T-helper 17 cell (primary cell): ENCODE measurements at regions not wholly inside any gene's neighbourhood (a gene's known extent, or its start where the extent isn't known, plus 50 kb on each side); places are given as distances from the start of the nearest gene placed in this dataset.

Experiments
- ATAC-seq: fragments of 150-1000 bp; cut with Tn5 transposase; 2 replicates; pipeline ENCODE4 v1.10.0; 2021; ENCODE audit warnings: mild to moderate bottlenecking, moderate library complexity
- DNase-seq, 3 donors: peaks; one replicate each; pipeline versions ENCODE4 v3.0.0 to v3.0.0-alpha.2; 2020 to 2021
- H3K9me3 ChIP-seq: one replicate; pipeline ENCODE4 v1.7.0; 2013; ENCODE audit warnings: low read length, mild to moderate bottlenecking; ENCODE audit not compliant: control insufficient read depth, poor library complexity, severe bottlenecking
- H3K27ac Mint-ChIP-seq: one replicate; pipeline ENCODE4 v1.8.0; 2022; ENCODE audit warnings: mild to moderate bottlenecking, moderate library complexity, mixed read lengths
- H3K27me3 Mint-ChIP-seq: one replicate; pipeline ENCODE4 v1.8.0; 2022; ENCODE audit warnings: mixed read lengths
- H3K36me3 Mint-ChIP-seq: one replicate; pipeline ENCODE4 v1.8.0; 2022; ENCODE audit warnings: low read depth, mixed read lengths
- H3K4me1 Mint-ChIP-seq: one replicate; pipeline ENCODE4 v1.8.0; 2022; ENCODE audit warnings: mild to moderate bottlenecking, mixed read lengths
- H3K4me3 Mint-ChIP-seq: one replicate; pipeline ENCODE4 v1.8.0; 2022; ENCODE audit warnings: mild to moderate bottlenecking, moderate library complexity, mixed read lengths

DNA sequence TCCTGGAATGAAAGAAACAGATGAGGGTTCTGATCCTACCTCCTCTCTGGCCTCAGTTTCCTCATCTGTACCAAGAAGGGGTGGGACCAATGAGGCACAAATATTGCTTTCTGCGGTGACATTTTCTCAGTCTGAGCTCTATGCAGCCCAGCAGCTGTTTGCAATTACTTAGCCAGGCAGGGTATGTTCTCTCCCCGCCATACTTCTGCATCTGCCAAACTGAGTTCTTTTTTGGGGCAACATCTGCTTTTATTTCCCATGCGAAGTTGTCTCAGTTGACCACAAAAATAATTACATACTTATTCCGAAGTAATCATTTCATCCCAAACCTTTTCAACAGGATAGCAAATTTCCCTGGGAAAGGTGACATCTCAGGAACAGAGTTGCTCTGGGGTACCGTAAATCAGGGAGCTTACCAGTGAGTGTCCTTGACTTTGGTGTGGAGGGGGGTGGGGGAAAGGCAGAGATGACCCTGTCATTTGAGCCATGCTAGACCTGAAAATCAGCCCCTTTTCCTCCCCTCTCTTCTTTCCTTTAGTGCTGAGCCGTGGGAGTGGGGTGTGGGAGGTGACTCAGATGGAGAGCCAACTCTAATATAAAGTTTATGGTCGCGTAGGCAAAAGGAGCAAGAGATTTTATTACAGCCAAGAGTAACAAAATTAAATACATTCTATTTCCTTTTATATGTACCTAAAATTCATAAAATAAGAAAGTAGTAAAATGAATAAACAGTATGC, 165.7 kb upstream of the KL start:
- no peaks in the 10 kb centered on the region for H3K9me3 ChIP-seq
- Mint-ChIP-seq H3K4me1 (no peaks in the 10 kb centered on the region), H3K27ac (no peak overlapping the region), H3K27me3 (peaks cover 40% of the 10 kb centered on the region), H3K4me3 (no peak overlapping the region), H3K36me3 (no peaks in the 10 kb centered on the region)
- DNase-seq (no peak), ATAC-seq (no peak)

DNA sequence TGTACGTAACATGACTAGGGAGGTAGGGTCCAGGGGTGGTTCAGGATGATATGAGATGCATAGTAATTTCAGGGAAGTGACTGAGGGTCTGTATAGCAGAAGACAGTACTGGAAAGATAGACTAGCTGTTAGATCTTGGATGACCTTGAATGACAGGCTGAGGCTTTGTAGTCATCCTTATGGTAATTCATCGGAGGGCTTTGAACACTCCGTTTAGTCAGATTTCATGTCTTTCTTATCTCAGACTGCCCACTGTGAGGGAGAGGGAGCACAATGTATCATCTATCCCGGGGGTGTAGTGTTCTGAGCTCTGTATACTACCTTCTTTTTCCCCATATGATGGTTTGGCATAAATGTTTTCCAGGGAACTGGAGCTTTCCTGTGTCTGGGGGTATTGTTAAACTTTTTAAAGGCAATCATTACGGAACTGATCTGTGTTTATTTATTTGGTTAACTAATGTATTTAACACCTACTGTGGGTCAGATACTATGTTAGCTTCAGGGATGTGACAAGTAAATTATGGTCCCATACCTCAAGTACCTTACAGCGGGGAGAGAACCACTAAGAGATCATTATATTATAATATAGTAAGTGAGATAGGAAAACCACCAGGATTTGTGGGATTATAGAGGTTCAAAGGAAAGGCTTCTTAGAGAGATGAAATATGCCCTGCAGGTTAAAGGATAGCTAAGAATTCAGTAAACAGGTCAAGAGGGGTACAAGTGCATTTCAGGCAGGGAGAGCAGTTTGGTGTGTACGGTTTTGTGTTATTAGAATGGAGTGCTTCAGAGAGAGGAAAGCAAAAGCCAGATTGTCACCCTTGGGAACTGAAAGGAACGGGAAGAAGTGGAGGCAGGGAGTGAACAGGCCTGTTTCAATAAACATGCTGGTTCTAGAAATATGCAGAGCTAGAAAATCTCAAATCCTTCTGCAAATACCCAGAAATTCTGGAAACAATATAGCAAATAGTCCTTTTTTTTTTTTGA, 164.8 kb upstream of the KL start:
- no peaks in the 10 kb centered on the region for H3K36me3 Mint-ChIP-seq
- ATAC-seq, result no peak
- H3K9me3 ChIP-seq, result no peaks in the 10 kb centered on the region
- DNase-seq, result no peak
- no peak overlapping the region for H3K27ac Mint-ChIP-seq
- no peaks in the 10 kb centered on the region for H3K4me1 Mint-ChIP-seq
- no peak overlapping the region for H3K4me3 Mint-ChIP-seq
- peaks cover 38% of the 10 kb centered on the region for H3K27me3 Mint-ChIP-seq

DNA sequence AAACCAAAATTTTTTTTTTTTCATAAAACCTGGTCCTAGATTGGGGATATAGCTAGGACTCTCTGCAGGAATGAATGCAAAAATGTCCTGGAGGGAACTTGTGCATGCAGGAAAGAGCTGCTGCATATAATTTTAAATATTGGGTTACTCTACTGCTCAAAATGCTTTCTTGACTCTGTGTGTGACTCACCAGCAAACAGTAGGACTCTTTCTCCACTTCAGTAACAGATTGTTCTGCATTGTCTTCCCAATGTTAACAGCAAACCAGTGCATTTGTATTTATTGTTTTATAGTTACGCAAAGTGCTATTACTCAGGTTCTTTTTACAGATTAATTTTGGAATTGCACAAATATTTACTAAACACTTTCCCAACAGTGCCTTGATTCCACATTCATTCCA, 163.7 kb upstream of the KL start:
- Mint-ChIP-seq H3K27me3 (peaks cover 28% of the 10 kb centered on the region), H3K4me1 (no peaks in the 10 kb centered on the region), H3K4me3 (no peak overlapping the region), H3K27ac (no peak overlapping the region), H3K36me3 (no peaks in the 10 kb centered on the region)
- no peaks in the 10 kb centered on the region for H3K9me3 ChIP-seq
- DNase-seq (no peak), ATAC-seq (no peak)

DNA sequence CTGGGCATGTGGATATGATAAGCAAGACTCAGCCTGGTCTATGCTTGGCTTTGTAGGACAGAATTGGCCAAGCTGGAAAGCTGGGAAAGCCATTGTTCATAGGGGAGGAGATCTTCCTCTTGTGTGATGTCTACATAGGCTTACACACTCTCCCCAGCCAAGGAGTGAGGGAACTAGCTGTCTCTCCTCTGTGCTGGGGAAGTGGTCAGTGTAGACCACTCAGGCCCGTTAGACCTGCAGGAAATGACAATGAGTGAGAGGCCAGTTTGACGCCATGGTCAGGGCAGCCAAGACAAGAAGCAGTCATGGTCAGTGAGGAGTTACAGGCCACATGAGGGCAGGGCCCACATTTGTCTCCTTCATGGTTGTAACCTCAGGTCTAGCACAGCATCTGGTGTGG, 159.1 kb upstream of the KL start:
- H3K4me1 Mint-ChIP-seq, result no peaks in the 10 kb centered on the region
- no peak for ATAC-seq

DNA sequence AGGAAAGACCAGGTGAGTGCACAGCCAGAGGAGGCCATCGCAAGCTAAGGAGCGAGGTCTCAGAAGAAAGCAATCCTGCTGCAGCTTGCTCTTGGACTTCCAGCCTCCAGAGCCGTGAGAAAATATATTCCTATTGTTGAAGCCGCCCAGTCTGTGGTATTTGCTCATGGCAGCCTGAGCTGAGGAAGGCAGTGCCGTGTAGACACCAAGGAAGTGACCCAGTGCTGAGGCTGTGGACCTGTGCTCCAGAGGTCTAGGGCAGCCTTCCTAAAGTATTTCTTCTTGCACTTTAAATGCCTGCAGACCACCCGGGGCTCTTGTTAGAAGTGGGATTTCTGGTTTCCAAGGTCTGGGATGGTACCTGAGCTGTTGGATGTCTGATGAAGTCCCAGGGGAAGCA, 158.5 kb upstream of the KL start:
- Mint-ChIP-seq H3K4me1 (no peaks in the 10 kb centered on the region), H3K27me3 (no peaks in the 10 kb centered on the region), H3K4me3 (no peak overlapping the region), H3K27ac (no peak overlapping the region), H3K36me3 (no peaks in the 10 kb centered on the region)
- no peaks in the 10 kb centered on the region for H3K9me3 ChIP-seq
- ATAC-seq (no peak), DNase-seq (no peak)

More for the DNA sequence above, 159.1 kb upstream of the KL start:
- Mint-ChIP-seq H3K27ac (no peak overlapping the region), H3K36me3 (no peaks in the 10 kb centered on the region), H3K27me3 (no peaks in the 10 kb centered on the region), H3K4me3 (no peak overlapping the region)
- H3K9me3 ChIP-seq, result no peaks in the 10 kb centered on the region
- no peak for DNase-seq

DNA sequence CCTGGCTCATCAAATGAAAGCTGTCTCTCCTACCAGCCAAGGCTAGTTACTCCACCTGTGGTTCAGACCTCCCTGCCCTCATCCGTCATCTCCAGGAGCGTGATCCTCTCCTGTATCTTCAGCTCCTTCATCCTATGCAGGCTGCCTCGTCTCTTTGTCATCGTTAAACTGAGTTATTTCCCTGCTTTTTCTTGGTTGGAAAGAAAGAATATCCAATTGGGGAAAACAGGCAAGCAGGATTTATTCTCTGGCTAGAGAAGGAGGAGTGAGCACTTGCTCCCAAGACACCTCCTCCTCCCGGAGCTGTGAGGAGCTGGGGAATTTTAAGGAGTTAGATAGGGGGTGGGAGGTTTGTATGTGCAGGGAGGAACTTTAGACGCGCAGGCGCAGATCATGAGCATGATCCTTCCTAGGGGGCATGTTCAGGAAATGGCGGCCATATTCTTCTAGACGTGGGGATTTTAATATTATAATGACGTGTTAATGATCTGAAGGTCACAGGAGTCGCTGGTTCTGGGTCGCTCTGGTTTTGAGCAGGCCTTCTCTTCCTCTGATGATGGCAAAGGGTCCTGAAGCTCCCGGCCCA, 156.4 kb upstream of the KL start:
- H3K27me3 Mint-ChIP-seq, result no peaks in the 10 kb centered on the region
- H3K36me3 Mint-ChIP-seq, result no peaks in the 10 kb centered on the region
- ATAC-seq (no peak), DNase-seq (no peak)
- H3K4me1 Mint-ChIP-seq, result no peaks in the 10 kb centered on the region
- H3K27ac Mint-ChIP-seq, result no peak overlapping the region
- H3K4me3 Mint-ChIP-seq, result no peak overlapping the region
- H3K9me3 ChIP-seq, result no peaks in the 10 kb centered on the region

DNA sequence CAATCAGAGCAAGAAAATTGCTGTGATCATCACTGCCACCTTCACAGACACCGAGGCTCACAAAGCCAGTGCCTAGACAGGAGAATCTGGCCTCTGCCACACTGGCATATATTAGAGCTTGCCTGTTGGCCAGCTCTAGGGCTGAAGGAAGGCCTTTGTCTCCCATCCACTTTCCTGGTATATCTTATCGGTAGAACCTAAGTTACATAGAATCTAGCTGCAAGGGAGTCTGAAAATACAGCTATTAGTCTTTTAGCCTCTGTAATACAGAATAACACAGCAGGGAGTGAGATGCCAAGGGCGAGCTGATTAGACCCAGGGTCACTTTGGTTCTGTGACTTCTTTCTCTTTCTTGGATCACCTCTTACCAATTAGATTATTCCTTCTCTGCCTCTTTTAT, 154.9 kb upstream of the KL start:
- Mint-ChIP-seq H3K27ac (no peak overlapping the region), H3K36me3 (no peaks in the 10 kb centered on the region), H3K27me3 (no peaks in the 10 kb centered on the region), H3K4me3 (no peak overlapping the region), H3K4me1 (no peaks in the 10 kb centered on the region)
- ATAC-seq (no peak), DNase-seq (no peak)
- H3K9me3 ChIP-seq, result no peaks in the 10 kb centered on the region

DNA sequence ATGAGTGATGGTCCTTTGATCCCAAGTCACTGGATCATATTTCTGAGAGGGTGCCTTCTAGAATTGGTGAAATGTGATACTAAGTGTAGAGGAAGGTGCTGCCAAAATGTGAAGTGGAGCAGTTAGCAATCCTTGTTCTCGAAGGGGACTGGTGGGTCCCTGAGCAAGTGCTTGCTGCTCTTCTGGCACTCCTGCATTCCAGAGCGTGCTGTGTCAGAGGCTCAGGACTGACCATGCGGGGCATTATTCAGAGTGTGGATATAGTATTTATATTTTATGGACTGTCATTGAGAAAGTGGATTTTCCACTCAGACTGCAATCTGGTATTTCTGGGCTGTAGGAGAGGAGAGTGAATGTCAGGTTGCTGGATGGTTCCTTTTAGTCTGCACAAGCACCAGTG, 152.6 kb upstream of the KL start:
- H3K36me3 Mint-ChIP-seq, result no peaks in the 10 kb centered on the region
- H3K27ac Mint-ChIP-seq, result no peak overlapping the region
- no peak for ATAC-seq
- no peaks in the 10 kb centered on the region for H3K27me3 Mint-ChIP-seq
- no peak for DNase-seq
- no peaks in the 10 kb centered on the region for H3K9me3 ChIP-seq
- H3K4me1 Mint-ChIP-seq, result no peaks in the 10 kb centered on the region
- no peak overlapping the region for H3K4me3 Mint-ChIP-seq

DNA sequence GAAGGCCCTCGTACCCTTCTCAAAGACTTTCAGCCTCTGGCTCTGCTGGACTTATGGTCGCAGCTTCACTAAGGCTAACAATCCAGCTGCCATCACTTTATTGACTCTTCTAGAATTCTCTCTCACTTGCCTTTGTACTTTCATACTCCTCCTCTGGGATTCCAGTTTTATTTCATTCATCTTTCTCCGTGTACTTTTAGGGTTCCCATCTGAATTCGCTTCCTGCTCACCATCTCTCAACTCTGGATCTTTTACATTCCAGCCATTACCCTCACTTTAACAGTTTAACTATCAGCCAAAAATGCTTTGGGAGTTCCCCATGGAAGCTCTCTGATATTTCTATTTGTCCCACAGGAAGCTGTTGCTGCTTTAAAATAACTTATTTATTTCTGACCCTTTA, 149.3 kb upstream of the KL start:
- Mint-ChIP-seq H3K27ac (no peak overlapping the region), H3K4me3 (no peak overlapping the region), H3K4me1 (no peaks in the 10 kb centered on the region), H3K27me3 (no peaks in the 10 kb centered on the region), H3K36me3 (no peaks in the 10 kb centered on the region)
- no peaks in the 10 kb centered on the region for H3K9me3 ChIP-seq
- ATAC-seq (no peak), DNase-seq (no peak)

DNA sequence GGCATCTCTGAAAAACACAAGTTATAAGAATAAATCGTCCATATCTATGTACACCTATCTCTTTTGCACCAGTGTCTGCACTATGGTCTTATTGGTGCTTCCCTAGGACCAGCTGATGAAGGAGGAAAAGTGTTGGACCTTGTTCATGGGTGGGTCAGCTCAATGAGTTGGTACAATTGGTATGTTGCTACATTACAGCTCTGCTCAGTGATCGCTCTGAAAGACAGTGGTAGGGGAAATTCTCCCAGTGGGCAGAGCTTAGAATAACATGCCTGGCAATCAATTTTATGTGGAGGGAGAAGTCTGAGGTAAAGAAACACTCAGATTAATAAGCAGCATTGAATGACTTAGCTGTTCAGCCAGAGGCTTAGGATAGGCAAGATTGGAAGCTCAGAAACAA, 138.7 kb upstream of the KL start:
- Mint-ChIP-seq H3K4me3 (no peak overlapping the region), H3K27ac (no peak overlapping the region)

DNA sequence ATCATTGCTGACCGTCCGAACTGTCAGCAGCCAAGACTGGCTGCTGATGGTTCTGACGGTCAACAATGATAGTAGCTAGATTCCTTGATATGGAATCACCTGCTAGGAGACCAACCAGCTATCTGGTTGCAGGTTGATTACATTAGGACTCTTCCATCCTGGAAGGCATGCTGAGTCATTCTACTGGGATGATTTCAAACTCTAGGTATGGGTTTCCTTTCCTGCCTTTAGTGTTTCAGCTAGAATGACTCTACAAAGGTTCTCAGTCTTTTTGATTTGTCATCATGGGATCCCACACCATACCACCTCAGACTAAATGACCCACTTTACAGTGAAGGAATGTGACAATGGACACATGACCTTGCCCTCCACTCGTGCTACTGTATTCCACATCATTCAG, 138.1 kb upstream of the KL start:
- H3K36me3 Mint-ChIP-seq, result no peaks in the 10 kb centered on the region
- H3K9me3 ChIP-seq, result no peaks in the 10 kb centered on the region
- H3K27me3 Mint-ChIP-seq, result peaks cover 7% of the 10 kb centered on the region
- DNase-seq (no peak), ATAC-seq (no peak)
- H3K4me1 Mint-ChIP-seq, result no peaks in the 10 kb centered on the region
- H3K27ac Mint-ChIP-seq, result no peak overlapping the region
- no peak overlapping the region for H3K4me3 Mint-ChIP-seq

More for the DNA sequence above, 138.7 kb upstream of the KL start:
- H3K36me3 Mint-ChIP-seq, result no peaks in the 10 kb centered on the region
- peaks cover 7% of the 10 kb centered on the region for H3K27me3 Mint-ChIP-seq
- H3K9me3 ChIP-seq, result no peaks in the 10 kb centered on the region
- no peaks in the 10 kb centered on the region for H3K4me1 Mint-ChIP-seq
- DNase-seq (no peak), ATAC-seq (no peak)

DNA sequence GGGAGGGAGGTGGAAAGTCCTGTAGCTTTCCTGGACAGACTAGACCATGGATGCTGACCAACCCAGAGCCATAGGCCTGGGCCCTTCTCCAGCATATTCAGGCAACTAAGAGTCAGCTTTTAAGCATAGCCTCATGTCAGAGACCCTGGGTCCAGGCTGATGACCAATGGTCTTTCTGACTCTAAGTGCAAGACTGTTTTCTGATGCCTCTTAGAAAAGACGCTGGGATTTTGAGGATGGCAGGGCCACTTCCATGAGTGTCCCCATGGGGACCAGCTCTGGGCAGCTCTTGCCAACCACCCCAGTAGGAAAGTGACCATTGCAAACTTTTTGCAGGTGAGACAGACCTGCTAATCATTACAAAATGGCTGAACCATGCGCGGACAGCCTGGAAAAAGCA, 135.6 kb upstream of the KL start:
- ATAC-seq, result no peak

DNA sequence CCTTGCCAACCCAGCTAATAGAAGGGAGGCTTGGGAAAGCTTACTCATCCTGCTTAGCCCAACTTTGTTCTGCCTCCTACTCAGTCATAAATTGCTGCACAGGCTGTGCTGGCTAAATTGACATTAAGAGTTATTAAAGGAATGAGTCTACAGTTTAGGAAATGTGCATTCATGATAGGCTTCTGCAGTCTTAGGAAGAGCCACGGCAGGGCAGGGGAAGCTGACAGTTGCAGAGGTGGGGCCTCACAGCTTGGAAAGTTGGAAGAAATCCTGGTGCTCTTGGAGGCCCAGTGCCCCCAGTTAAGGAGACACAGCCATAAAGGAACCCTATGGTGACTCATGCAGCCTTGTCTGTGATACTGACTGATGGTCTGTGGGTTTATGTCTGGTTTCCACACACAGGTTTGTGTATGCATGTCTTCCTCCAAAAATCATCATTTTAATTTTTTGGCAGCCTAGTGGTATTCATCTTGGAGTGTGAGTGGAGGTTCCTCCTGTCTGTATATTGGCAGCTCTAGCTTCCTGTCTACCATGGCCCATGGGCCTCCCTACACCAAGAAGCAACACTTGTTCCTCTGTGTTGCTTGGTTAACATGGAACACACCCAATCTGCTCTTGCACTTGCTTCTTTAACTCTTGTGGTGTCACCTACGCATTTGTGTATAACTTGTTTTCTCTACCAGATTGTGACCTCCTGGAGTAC, 135.0 kb upstream of the KL start:
- Mint-ChIP-seq H3K27ac (no peak overlapping the region), H3K4me3 (no peak overlapping the region), H3K36me3 (no peaks in the 10 kb centered on the region), H3K27me3 (peaks cover 7% of the 10 kb centered on the region), H3K4me1 (no peaks in the 10 kb centered on the region)
- no peak for DNase-seq
- no peaks in the 10 kb centered on the region for H3K9me3 ChIP-seq
- ATAC-seq, result no peak

More for the DNA sequence above, 135.6 kb upstream of the KL start:
- Mint-ChIP-seq H3K4me1 (no peaks in the 10 kb centered on the region), H3K27ac (no peak overlapping the region), H3K36me3 (no peaks in the 10 kb centered on the region), H3K27me3 (peaks cover 7% of the 10 kb centered on the region), H3K4me3 (no peak overlapping the region)
- no peak for DNase-seq
- H3K9me3 ChIP-seq, result no peaks in the 10 kb centered on the region
